ENCODE measurements at regions not wholly inside any gene's neighbourhood (a gene's known extent, or its start where the extent isn't known, plus 50 kb on each side); places are given as distances from the start of the nearest gene placed in this dataset.

- H3K9me2 ChIP-seq (replicated peaks; ENCODE audit: control insufficient read depth, low read length) = no peaks in the 10 kb centered on the region
- H3K27me3 ChIP-seq (ENCODE audit: control insufficient read depth, low read length) = no peaks in the 10 kb centered on the region
- H3F3A ChIP-seq (ENCODE audit: control insufficient read depth, insufficient read depth) = no peaks in the 10 kb centered on the region
- H3K79me2 ChIP-seq (ENCODE audit: control insufficient read depth, low read length) = no peaks in the 10 kb centered on the region
- no peak overlapping the region for H3K4me3 ChIP-seq (ENCODE audit: low read length)
- H3K4me2 ChIP-seq (ENCODE audit: low read length) = no peak overlapping the region
- no peak overlapping the region for H3K27ac ChIP-seq (ENCODE audit: low read depth, low read length)
- H4K20me1 ChIP-seq (ENCODE audit: control insufficient read depth, insufficient read depth, low read depth, low read length) = no peaks in the 10 kb centered on the region
- H3K4me1 ChIP-seq (ENCODE audit: control insufficient read depth, low read length) = peaks cover 2% of the 10 kb centered on the region
- no peaks in the 10 kb centered on the region for H3K36me3 ChIP-seq (ENCODE audit: control insufficient read depth, low read length)
- TF ChIP-seq EZH2phosphoT487 (IDR thresholded peaks at IDR 0.05; ENCODE audit: borderline replicate concordance, low read length) (no peak), CTCF (IDR thresholded peaks at IDR 0.05; ENCODE audit: low read depth, low read length, poor library complexity, severe bottlenecking) (no peak)
- H3K9me3 ChIP-seq (ENCODE audit: control insufficient read depth, insufficient read depth, low read length) = no peaks in the 10 kb centered on the region
Observed at GRCh38 chr16:9597967-9598730, 506.7 kb downstream of the HAPSTR1 start.

- H3K9me2 ChIP-seq (replicated peaks; ENCODE audit: control insufficient read depth, low read length) = no peaks in the 10 kb centered on the region
- H3K79me2 ChIP-seq (ENCODE audit: control insufficient read depth, low read length) = no peaks in the 10 kb centered on the region
- peaks cover 8% of the 10 kb centered on the region for H3K4me1 ChIP-seq (ENCODE audit: control insufficient read depth, low read length)
- no peak for TF ChIP-seq EZH2phosphoT487 (IDR thresholded peaks at IDR 0.05; ENCODE audit: borderline replicate concordance, low read length)
- no peak for TF ChIP-seq CTCF (IDR thresholded peaks at IDR 0.05; ENCODE audit: low read depth, low read length, poor library complexity, severe bottlenecking)
- H3K4me2 ChIP-seq (ENCODE audit: low read length) = no peak overlapping the region
- no peaks in the 10 kb centered on the region for H3K9me3 ChIP-seq (ENCODE audit: control insufficient read depth, insufficient read depth, low read length)
- no peaks in the 10 kb centered on the region for H3K27me3 ChIP-seq (ENCODE audit: control insufficient read depth, low read length)
- no peak overlapping the region for H3K4me3 ChIP-seq (ENCODE audit: low read length)
- H3F3A ChIP-seq (ENCODE audit: control insufficient read depth, insufficient read depth) = no peaks in the 10 kb centered on the region
- H4K20me1 ChIP-seq (ENCODE audit: control insufficient read depth, insufficient read depth, low read depth, low read length) = no peaks in the 10 kb centered on the region
- no peaks in the 10 kb centered on the region for H3K36me3 ChIP-seq (ENCODE audit: control insufficient read depth, low read length)
- no peak overlapping the region for H3K27ac ChIP-seq (ENCODE audit: low read depth, low read length)
Observed at GRCh38 chr16:9598731-9599083, 507.3 kb downstream of the HAPSTR1 start.

GRCh38 chr16:9599415-9600120 is 508.1 kb downstream of the HAPSTR1 start:
- Histone ChIP-seq H3K9me3 (ENCODE audit: control insufficient read depth, insufficient read depth, low read length) (no peaks in the 10 kb centered on the region), H3K9me2 (replicated peaks; ENCODE audit: control insufficient read depth, low read length) (no peaks in the 10 kb centered on the region), H3K79me2 (ENCODE audit: control insufficient read depth, low read length) (no peaks in the 10 kb centered on the region), H3K4me3 (ENCODE audit: low read length) (no peak overlapping the region), H3K4me2 (ENCODE audit: low read length) (no peak overlapping the region), H3K27me3 (ENCODE audit: control insufficient read depth, low read length) (no peaks in the 10 kb centered on the region), H3K27ac (ENCODE audit: low read depth, low read length) (no peak overlapping the region), H4K20me1 (ENCODE audit: control insufficient read depth, insufficient read depth, low read depth, low read length) (no peaks in the 10 kb centered on the region), H3K4me1 (ENCODE audit: control insufficient read depth, low read length) (peaks cover 10% of the 10 kb centered on the region), H3F3A (ENCODE audit: control insufficient read depth, insufficient read depth) (no peaks in the 10 kb centered on the region), H3K36me3 (ENCODE audit: control insufficient read depth, low read length) (no peaks in the 10 kb centered on the region)
- TF ChIP-seq EZH2phosphoT487 (IDR thresholded peaks at IDR 0.05; ENCODE audit: borderline replicate concordance, low read length) = no peak
- TF ChIP-seq CTCF (IDR thresholded peaks at IDR 0.05; ENCODE audit: low read depth, low read length, poor library complexity, severe bottlenecking) = no peak

Measured in DOHH2 (cell line).